Right atrium auricular region (tissue), 2 donors: ENCODE measurements at regions not wholly inside any gene's neighbourhood (a gene's known extent, or its start where the extent isn't known, plus 50 kb on each side); places are given as distances from the start of the nearest gene placed in this dataset.

Experiments used
- DNase-seq: peaks from one replicate; pipeline ENCODE4 v3.0.0-alpha.2; 2019; ENCODE audit warnings: low spot score
- H3K27ac ChIP-seq, 2 donors: fragments of 200-600 bp; sonication (generic); 1 replicate in 1 of 2; 2 replicates in 1 of 2; pipeline ENCODE4 v1.5.1; 2016 to 2019
- H3K27me3 ChIP-seq, 2 donors: fragments of 200-600 bp; sonication (generic); one replicate each; pipeline versions ENCODE4 v1.5.1 to v1.6.0; 2017 to 2019
- H3K36me3 ChIP-seq: fragments of 200-600 bp; sonication (generic); one replicate; pipeline ENCODE4 v1.5.1; 2016
- H3K4me1 ChIP-seq, 2 donors: fragments of 200-600 bp; sonication (generic); one replicate each; pipeline versions ENCODE4 v1.5.1 to v1.6.0; 2017 to 2019
- H3K4me3 ChIP-seq, 2 donors: fragments of 200-600 bp; sonication (generic); 1 replicate in 1 of 2; 2 replicates in 1 of 2; pipeline ENCODE4 v1.5.1; 2017 to 2019; ENCODE audit warnings: mild to moderate bottlenecking in 1 of 2, moderate library complexity in 1 of 2
- H3K9me3 ChIP-seq, 2 donors: fragments of 200-600 bp; sonication (generic); one replicate each; pipeline ENCODE4 v1.5.1; 2019
- TF ChIP-seq, protein P1 (sequence below), 2 donors: fragments of 200-600 bp; sonication (generic); IDR thresholded peaks; one replicate each; pipeline ENCODE4 v1.5.1; 2019; ENCODE audit warnings: antibody characterized with exemption in 2 of 2

DNA sequence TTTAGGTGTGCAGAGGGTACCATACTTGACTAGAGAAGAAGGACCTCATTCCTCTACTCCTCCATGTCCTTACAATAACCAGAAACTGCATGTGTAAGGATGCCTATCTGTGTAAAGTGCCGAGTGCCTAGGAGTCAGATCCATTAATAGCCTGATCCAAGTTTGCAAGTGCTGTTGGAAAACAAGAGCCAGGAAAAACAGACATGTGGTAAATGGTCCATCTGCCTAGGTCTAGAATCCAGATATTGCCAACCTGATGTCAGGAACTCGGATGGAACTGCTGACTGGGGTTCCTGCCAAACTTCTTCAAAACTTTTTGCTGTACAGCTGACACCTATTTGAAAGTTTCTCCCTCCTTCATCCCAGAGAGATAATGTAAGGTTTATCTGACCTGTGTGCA, 239.4 kb upstream of the CAMK1G start:
- DNase-seq: no peak
- Histone ChIP-seq H3K36me3 (no peaks in the 10 kb centered on the region), H3K27me3 (no peaks in the 10 kb centered on the region), H3K27ac (no peak overlapping the region), H3K4me3 (no peak overlapping the region), H3K4me1 (no peaks in the 10 kb centered on the region), H3K9me3 (no peaks in the 10 kb centered on the region)
- TF ChIP-seq, protein P1, sequence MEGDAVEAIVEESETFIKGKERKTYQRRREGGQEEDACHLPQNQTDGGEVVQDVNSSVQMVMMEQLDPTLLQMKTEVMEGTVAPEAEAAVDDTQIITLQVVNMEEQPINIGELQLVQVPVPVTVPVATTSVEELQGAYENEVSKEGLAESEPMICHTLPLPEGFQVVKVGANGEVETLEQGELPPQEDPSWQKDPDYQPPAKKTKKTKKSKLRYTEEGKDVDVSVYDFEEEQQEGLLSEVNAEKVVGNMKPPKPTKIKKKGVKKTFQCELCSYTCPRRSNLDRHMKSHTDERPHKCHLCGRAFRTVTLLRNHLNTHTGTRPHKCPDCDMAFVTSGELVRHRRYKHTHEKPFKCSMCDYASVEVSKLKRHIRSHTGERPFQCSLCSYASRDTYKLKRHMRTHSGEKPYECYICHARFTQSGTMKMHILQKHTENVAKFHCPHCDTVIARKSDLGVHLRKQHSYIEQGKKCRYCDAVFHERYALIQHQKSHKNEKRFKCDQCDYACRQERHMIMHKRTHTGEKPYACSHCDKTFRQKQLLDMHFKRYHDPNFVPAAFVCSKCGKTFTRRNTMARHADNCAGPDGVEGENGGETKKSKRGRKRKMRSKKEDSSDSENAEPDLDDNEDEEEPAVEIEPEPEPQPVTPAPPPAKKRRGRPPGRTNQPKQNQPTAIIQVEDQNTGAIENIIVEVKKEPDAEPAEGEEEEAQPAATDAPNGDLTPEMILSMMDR (IDR thresholded peaks at IDR 0.05): no peak

DNA sequence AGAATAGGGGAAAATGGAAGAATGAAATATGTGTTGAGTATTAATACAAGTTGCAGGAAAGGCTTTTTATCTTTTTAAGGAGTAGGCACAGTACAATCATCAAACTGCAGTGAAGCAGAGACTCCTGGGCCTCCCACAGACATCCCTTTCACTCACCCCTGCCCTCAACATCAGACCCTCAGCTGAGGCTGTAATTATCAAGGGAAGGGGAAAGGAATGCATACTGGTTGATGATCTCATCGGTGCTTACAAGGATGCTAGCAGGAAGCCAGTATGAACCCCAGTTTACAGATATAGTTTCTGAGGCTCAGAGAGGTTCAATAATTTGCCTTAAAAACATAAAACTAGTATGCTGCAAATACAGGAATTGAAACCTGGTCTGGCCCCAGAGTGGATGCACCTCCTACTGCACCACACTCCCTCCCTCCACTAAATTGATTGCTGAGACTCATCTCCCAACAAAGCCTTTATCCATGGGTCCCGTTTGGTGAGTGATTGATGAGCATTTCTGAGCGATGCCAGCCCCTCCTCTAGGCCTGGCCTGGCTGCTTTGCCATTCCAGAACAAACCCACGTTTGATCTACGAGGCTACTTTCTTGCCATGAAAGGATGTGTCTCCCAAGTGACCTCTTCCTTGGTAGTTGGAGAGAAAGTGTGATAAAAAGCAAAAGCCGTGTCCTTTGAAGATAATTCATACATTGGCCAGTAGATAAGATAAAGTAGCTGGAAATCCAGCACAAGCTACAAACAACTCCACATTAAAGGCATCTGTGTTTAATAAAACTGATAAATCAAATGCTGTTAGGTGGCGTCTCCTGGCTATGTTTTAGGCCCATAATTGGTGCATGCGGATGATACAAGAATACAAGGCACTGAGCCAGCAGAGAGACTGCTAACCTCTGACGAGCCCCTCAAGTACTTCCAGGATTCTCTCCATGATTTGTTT, 233.9 kb upstream of the CAMK1G start:
- TF ChIP-seq, protein P1 (IDR thresholded peaks at IDR 0.05): no peak
- H3K27me3 ChIP-seq: no peaks in the 10 kb centered on the region
- no peaks in the 10 kb centered on the region for H3K36me3 ChIP-seq
- H3K27ac ChIP-seq: no peak overlapping the region
- H3K9me3 ChIP-seq: no peaks in the 10 kb centered on the region
- DNase-seq: no peak
- no peak overlapping the region for H3K4me3 ChIP-seq
- H3K4me1 ChIP-seq: no peaks in the 10 kb centered on the region

DNA sequence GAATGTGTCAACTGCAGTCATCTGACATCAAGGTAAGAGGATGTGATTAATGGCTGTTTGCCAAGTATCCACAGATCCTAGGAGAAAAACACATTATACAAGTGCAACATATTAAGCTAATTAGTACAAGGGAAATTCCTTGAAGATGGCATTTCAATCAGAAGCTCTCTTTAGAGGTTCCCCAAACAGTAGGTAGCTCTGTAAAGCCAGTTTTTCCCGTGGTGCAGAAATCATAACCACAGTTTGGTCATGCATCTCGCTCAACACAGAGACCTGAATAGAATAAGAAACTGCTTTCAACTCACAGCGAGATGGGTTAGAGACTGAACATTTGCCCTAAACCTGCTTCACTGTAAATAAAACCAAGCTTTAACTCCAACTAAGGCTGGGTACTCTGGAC, 230.5 kb upstream of the CAMK1G start:
- TF ChIP-seq, protein P1 (IDR thresholded peaks at IDR 0.05): no peak
- H3K36me3 ChIP-seq: no peaks in the 10 kb centered on the region
- H3K4me3 ChIP-seq: no peak overlapping the region
- no peaks in the 10 kb centered on the region for H3K27me3 ChIP-seq
- H3K4me1 ChIP-seq: no peaks in the 10 kb centered on the region
- H3K9me3 ChIP-seq: no peaks in the 10 kb centered on the region
- no peak for DNase-seq
- no peak overlapping the region for H3K27ac ChIP-seq

DNA sequence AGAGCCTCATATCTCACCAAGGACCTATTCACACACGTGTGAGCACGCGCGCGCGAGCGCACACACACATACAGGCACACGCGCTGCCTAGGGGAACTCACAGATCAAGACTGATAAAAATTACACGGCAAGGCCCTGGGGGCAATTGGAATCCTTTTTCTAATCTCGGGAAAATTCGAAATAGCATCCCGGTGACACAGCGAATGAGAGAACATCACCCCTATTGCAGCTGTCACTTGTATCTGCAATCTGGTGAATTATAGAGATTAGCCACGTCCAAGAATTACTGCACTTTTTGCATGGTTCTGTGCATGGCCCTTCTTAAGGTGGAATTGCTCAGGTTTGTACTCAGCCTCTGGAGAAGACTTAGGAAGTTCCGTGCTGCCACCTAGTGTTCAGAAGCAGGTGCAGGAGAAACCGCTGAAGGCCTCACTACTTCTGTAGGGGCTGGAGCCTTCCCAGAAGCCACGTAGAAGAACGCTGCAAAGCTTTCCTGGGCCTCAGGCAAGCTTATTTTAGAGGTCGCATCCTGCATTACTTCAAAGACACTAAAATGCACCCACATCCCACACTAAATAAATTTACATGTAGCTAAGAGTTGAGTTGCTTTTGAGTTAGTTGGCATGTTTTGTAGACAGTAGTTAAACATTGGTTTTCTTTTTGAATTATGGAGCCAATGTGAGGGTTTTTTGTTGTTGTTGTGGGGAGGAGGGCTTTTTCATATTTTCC, 229.2 kb upstream of the CAMK1G start:
- TF ChIP-seq, protein P1 (IDR thresholded peaks at IDR 0.05): peak; percentile 66 to 84
- Histone ChIP-seq H3K4me1 (no peaks in the 10 kb centered on the region), H3K9me3 (no peaks in the 10 kb centered on the region), H3K4me3 (no peak overlapping the region), H3K27ac (no peak overlapping the region), H3K27me3 (no peaks in the 10 kb centered on the region), H3K36me3 (no peaks in the 10 kb centered on the region)
- peak; percentile 83 for DNase-seq

DNA sequence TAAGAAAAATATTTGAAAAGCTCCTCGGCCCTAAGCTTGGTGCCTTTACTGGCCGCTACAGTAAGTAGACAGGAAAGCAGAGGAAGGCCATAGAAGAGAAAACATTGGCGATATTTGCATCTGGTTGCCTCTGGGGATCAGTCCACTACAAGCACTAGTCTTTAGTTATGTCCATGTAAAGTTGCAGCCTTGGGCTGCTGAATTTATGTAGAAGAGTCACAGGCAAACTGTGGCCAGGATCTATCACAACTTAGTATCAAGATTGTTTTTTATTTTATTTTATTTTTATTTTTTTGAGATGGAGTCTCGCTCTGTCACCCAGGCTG, 228.7 kb upstream of the CAMK1G start:
- no peaks in the 10 kb centered on the region for H3K4me1 ChIP-seq
- DNase-seq: no peak
- no peaks in the 10 kb centered on the region for H3K27me3 ChIP-seq
- no peaks in the 10 kb centered on the region for H3K9me3 ChIP-seq
- no peak overlapping the region for H3K4me3 ChIP-seq
- no peak overlapping the region for H3K27ac ChIP-seq
- TF ChIP-seq, protein P1 (IDR thresholded peaks at IDR 0.05): no peak
- H3K36me3 ChIP-seq: no peaks in the 10 kb centered on the region
